ENCODE measurements at regions not wholly inside any gene's neighbourhood (a gene's known extent, or its start where the extent isn't known, plus 50 kb on each side); places are given as distances from the start of the nearest gene placed in this dataset.

- Histone ChIP-seq H3K27ac (no peak overlapping the region), H3K36me3 (no peaks in the 10 kb centered on the region), H3K4me3 (no peak overlapping the region), H3K4me1 (no peaks in the 10 kb centered on the region), H3K27me3 (no peaks in the 10 kb centered on the region), H3K9me3 (no peaks in the 10 kb centered on the region)
- TF ChIP-seq POLR2A (IDR thresholded peaks at IDR 0.05), result no peak
- no peak for DNase-seq
Measured at GRCh38 chrX:8297766-8298165, 126.7 kb upstream of the VCX2 start.

- Histone ChIP-seq H3K4me3 (no peak overlapping the region), H3K36me3 (no peaks in the 10 kb centered on the region), H3K27me3 (no peaks in the 10 kb centered on the region), H3K9me3 (no peaks in the 10 kb centered on the region), H3K4me1 (no peaks in the 10 kb centered on the region), H3K27ac (no peak overlapping the region)
- no peak for DNase-seq
- no peak for TF ChIP-seq CTCF (IDR thresholded peaks at IDR 0.05)
Measured at GRCh38 chrX:8304668-8305067, 133.6 kb upstream of the VCX2 start.

- no peak for DNase-seq
- H3K4me1 ChIP-seq, result no peaks in the 10 kb centered on the region
- H3K4me3 ChIP-seq, result no peak overlapping the region
- H3K9me3 ChIP-seq, result no peaks in the 10 kb centered on the region
- no peak for TF ChIP-seq CTCF (IDR thresholded peaks at IDR 0.05)
- no peak for TF ChIP-seq POLR2A (IDR thresholded peaks at IDR 0.05)
- H3K27ac ChIP-seq, result no peak overlapping the region
- no peaks in the 10 kb centered on the region for H3K36me3 ChIP-seq
- H3K27me3 ChIP-seq, result no peaks in the 10 kb centered on the region
Measured at GRCh38 chrX:8305350-8305749, 134.3 kb upstream of the VCX2 start.

- no peak for DNase-seq
- no peaks in the 10 kb centered on the region for H3K36me3 ChIP-seq
- no peak for TF ChIP-seq POLR2A (IDR thresholded peaks at IDR 0.05)
- TF ChIP-seq CTCF (IDR thresholded peaks at IDR 0.05), result no peak
- H3K9me3 ChIP-seq, result no peaks in the 10 kb centered on the region
- H3K27ac ChIP-seq, result no peak overlapping the region
- H3K27me3 ChIP-seq, result no peaks in the 10 kb centered on the region
- no peak overlapping the region for H3K4me3 ChIP-seq
- H3K4me1 ChIP-seq, result no peaks in the 10 kb centered on the region
Measured at GRCh38 chrX:8306291-8306925, 135.3 kb upstream of the VCX2 start.

GRCh38 chrX:8310409-8310808 is 139.3 kb upstream of the VCX2 start:
- Histone ChIP-seq H3K9me3 (no peaks in the 10 kb centered on the region), H3K27me3 (no peaks in the 10 kb centered on the region), H3K4me1 (no peaks in the 10 kb centered on the region), H3K36me3 (no peaks in the 10 kb centered on the region), H3K4me3 (no peak overlapping the region), H3K27ac (no peak overlapping the region)
- DNase-seq, result no peak
- no peak for TF ChIP-seq POLR2A (IDR thresholded peaks at IDR 0.05)
- no peak for TF ChIP-seq CTCF (IDR thresholded peaks at IDR 0.05)

GRCh38 chrX:8313844-8314243 is 142.8 kb upstream of the VCX2 start:
- TF ChIP-seq POLR2A (IDR thresholded peaks at IDR 0.05) (no peak), CTCF (IDR thresholded peaks at IDR 0.05) (no peak)
- Histone ChIP-seq H3K9me3 (no peaks in the 10 kb centered on the region), H3K4me1 (no peaks in the 10 kb centered on the region), H3K4me3 (no peak overlapping the region), H3K27ac (no peak overlapping the region), H3K27me3 (no peaks in the 10 kb centered on the region), H3K36me3 (no peaks in the 10 kb centered on the region)
- DNase-seq, result no peak

All from Peyer's patch (tissue), 4 donors.